ENCODE measurements at regions not wholly inside any gene's neighbourhood (a gene's known extent, or its start where the extent isn't known, plus 50 kb on each side); places are given as distances from the start of the nearest gene placed in this dataset.

- peak overlapping the region; percentile 86 for H2AFZ ChIP-seq (ENCODE audit: low read length)
- peak overlapping the region; percentile 82 for H3K4me2 ChIP-seq (ENCODE audit: low read depth, low read length)
- DNase-seq: peak; percentile 50
- H3F3A ChIP-seq (ENCODE audit: insufficient read depth, low read length): no peaks in the 10 kb centered on the region
- no peak for TF ChIP-seq EZH2phosphoT487 (IDR thresholded peaks at IDR 0.05; ENCODE audit: low read length)
- TF ChIP-seq EZH2 (optimal IDR thresholded peaks at IDR 0.05; ENCODE audit: low read depth, low read length): no peak
- no peak for TF ChIP-seq CTCF (IDR thresholded peaks at IDR 0.05; ENCODE audit: low read length)
- H3K4me3 ChIP-seq (ENCODE audit: low read length): peak overlapping the region; percentile 45
- H3K36me3 ChIP-seq (replicated peaks; ENCODE audit: insufficient read depth, low read length): no peaks in the 10 kb centered on the region
- no peaks in the 10 kb centered on the region for H3K79me2 ChIP-seq (ENCODE audit: low read length)
- H3K9me3 ChIP-seq (replicated peaks; ENCODE audit: insufficient read depth, low read length): no peaks in the 10 kb centered on the region
- H4K20me1 ChIP-seq (ENCODE audit: insufficient read depth, low read length): no peaks in the 10 kb centered on the region
- peaks cover 11% of the 10 kb centered on the region; the same call in 1 of the 2 replicates for H3K4me1 ChIP-seq (ENCODE audit: low read length)
- peak overlapping the region; percentile 9; the same call in 1 of the 2 replicates for H3K9ac ChIP-seq (ENCODE audit: low read length)
- H3K9me2 ChIP-seq (replicated peaks; ENCODE audit: insufficient read depth, low read length): no peaks in the 10 kb centered on the region
- peak overlapping the region; percentile 35; the same call in 1 of the 2 replicates for H3K27ac ChIP-seq (ENCODE audit: low read length)
- H3K27me3 ChIP-seq (replicated peaks; ENCODE audit: insufficient read depth, low read length): no peaks in the 10 kb centered on the region
Measured at GRCh38 chr18:56541340-56541739, 97.1 kb downstream of the TXNL1 start.

GRCh38 chr18:56538746-56539145 is 99.6 kb downstream of the TXNL1 start:
- Histone ChIP-seq H3K27me3 (replicated peaks; ENCODE audit: insufficient read depth, low read length) (no peaks in the 10 kb centered on the region), H3K9me3 (replicated peaks; ENCODE audit: insufficient read depth, low read length) (no peaks in the 10 kb centered on the region), H3F3A (ENCODE audit: insufficient read depth, low read length) (no peaks in the 10 kb centered on the region), H3K27ac (ENCODE audit: low read length) (no peak overlapping the region), H2AFZ (ENCODE audit: low read length) (no peak overlapping the region), H3K36me3 (replicated peaks; ENCODE audit: insufficient read depth, low read length) (no peaks in the 10 kb centered on the region), H3K4me2 (ENCODE audit: low read depth, low read length) (no peak overlapping the region), H3K4me3 (ENCODE audit: low read length) (no peak overlapping the region), H3K79me2 (ENCODE audit: low read length) (no peaks in the 10 kb centered on the region), H3K9ac (ENCODE audit: low read length) (no peak overlapping the region), H3K4me1 (ENCODE audit: low read length) (peaks cover 11% of the 10 kb centered on the region; the same call in 1 of the 2 replicates), H4K20me1 (ENCODE audit: insufficient read depth, low read length) (no peaks in the 10 kb centered on the region), H3K9me2 (replicated peaks; ENCODE audit: insufficient read depth, low read length) (no peaks in the 10 kb centered on the region)
- TF ChIP-seq EZH2phosphoT487 (IDR thresholded peaks at IDR 0.05; ENCODE audit: low read length) (no peak), CTCF (IDR thresholded peaks at IDR 0.05; ENCODE audit: low read length) (no peak), EZH2 (optimal IDR thresholded peaks at IDR 0.05; ENCODE audit: low read depth, low read length) (no peak)
- no peak for DNase-seq

GRCh38 chr18:56532176-56532840 is 106.1 kb downstream of the TXNL1 start:
- Histone ChIP-seq H3K9me2 (replicated peaks; ENCODE audit: insufficient read depth, low read length) (no peaks in the 10 kb centered on the region), H3K9me3 (replicated peaks; ENCODE audit: insufficient read depth, low read length) (no peaks in the 10 kb centered on the region), H3K27ac (ENCODE audit: low read length) (no peak overlapping the region), H4K20me1 (ENCODE audit: insufficient read depth, low read length) (no peaks in the 10 kb centered on the region), H3K27me3 (replicated peaks; ENCODE audit: insufficient read depth, low read length) (no peaks in the 10 kb centered on the region), H2AFZ (ENCODE audit: low read length) (no peak overlapping the region), H3F3A (ENCODE audit: insufficient read depth, low read length) (no peaks in the 10 kb centered on the region), H3K4me1 (ENCODE audit: low read length) (no peaks in the 10 kb centered on the region), H3K4me2 (ENCODE audit: low read depth, low read length) (no peak overlapping the region), H3K36me3 (replicated peaks; ENCODE audit: insufficient read depth, low read length) (no peaks in the 10 kb centered on the region), H3K9ac (ENCODE audit: low read length) (no peak overlapping the region), H3K4me3 (ENCODE audit: low read length) (no peak overlapping the region), H3K79me2 (ENCODE audit: low read length) (no peaks in the 10 kb centered on the region)
- TF ChIP-seq EZH2 (optimal IDR thresholded peaks at IDR 0.05; ENCODE audit: low read depth, low read length): no peak
- no peak for TF ChIP-seq CTCF (IDR thresholded peaks at IDR 0.05; ENCODE audit: low read length)
- no peak for DNase-seq

Data from MM.1S (cell line).